GM21576 (cell line): ENCODE measurements at regions not wholly inside any gene's neighbourhood (a gene's known extent, or its start where the extent isn't known, plus 50 kb on each side); places are given as distances from the start of the nearest gene placed in this dataset.

Source experiments
- ATAC-seq: cut with Tn5 transposase; IDR thresholded peaks from one replicate; pipeline ENCODE4 v1.9.1; 2021; ENCODE audit warnings: mild to moderate bottlenecking, moderate library complexity; ENCODE audit not compliant: unreplicated experiment

DNA sequence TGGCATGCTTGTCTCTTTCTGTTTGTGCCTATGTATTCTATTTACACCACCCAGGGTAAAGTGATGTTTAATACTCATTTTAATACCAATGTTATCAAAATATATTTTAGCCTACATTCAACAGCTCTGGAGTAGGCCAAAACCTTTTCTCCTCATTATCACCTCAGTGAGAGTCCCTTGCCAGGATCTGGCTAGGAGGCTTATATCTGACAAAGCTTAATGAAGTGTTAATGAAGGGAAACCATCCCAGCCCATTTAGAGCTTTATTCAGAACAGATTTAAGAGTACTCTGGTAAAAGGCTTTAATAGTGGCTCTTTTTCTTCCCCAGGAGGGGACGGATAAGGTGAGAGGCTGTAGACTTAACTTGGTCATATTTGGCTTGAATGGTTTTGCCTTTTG, 137.6 kb downstream of the GRIN2B start:
- no peak for ATAC-seq

DNA sequence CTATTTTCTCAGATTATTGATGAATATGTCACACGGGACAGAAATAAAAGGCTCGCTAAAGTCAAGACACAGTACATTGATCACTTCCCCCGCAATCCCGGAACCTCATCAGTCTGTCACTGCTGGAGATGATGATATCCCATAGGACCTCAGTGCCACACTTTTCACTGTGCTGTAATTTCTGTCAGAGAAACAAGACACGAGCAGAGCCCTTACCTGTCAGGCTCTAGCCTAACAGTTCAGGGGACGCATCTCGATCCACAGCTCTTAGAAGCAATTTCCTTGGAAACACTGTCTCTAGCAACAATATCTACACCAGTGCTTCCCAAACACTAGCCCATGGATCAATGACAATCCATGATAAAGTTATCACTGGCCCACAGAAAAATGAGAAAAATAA, 140.0 kb downstream of the GRIN2B start:
- ATAC-seq = no peak

DNA sequence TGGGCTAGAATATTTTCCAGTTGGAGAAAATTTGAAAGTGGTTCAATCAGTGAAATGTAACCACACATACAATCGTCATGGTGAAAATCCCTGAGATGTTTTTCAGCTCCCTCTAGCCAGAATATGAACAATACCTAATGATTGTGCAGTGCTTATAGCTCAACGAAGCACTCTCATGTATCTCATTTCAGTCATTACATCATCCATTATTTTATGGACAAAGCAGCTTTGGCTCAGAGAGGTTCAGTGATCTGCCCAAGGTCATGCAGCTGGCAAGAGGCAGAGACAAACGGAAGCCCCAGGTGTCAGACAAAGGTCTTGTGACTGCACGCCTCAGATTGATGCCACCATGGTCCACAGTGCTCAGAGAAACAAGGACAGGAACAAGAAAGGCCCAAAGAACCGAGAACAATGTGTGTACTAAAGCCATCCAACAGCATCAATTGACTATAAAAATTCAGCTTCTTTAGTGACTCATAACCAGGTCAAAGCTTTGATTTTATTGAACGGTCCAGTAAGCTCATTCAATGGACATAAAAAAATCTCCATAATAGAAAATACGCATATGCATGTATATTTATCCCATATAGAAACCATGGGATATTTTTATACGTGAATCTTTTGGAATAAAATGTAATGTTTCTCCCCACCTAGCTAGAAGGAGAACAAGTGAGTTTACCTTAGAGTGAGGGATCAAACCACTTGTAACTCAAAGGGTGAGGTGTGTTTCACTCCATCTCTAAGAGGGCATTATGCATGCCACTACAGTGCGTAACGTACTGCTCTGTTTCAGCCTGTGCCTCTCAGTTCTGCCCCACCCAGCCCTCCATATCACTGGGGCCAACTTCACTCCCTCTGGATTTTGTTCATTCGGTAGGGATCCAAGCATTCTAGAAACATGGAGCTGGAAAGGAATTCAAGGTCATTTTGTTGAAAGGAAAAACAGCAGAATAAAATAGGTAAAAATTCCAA, 141.8 kb downstream of the GRIN2B start:
- ATAC-seq = no peak

DNA sequence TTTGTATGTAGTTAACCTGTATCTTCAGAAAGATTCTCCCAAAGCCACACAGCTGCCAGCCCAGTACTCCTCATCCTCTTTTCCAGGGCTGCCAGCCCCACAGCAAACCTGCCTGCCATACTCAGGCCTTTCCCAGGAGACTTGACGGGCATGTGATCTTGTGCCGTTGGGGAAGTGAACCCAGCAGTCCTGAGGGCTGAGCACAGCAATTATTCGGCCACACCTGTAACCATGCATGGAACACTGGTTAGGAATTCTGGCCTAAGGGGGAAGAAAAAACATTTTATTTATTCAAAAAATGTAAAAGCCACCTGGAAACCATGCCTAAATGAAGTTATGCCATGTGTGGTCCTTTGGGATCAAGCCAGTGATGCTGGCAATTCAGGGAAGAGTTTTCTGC, 145.3 kb downstream of the GRIN2B start:
- ATAC-seq = no peak

DNA sequence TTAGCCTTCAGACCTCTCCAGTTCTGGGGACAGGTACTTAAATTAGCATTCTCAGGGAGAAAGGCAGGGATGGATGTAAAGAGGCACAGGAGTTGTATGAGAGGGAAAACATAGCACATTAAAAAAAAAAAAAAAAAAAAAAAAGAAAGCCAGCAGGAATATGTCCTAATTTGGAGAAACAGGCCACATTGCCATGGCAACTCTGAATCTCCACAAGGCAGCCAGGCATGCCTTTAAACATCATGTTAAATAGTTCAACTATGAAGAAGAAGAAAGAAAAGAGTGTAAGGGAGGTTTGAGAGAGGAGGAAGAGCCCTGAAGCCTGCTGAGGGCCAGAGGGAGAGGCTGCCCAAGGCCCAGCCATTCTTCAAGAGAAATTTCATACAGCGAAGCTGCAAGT, 145.8 kb downstream of the GRIN2B start:
- ATAC-seq = no peak

DNA sequence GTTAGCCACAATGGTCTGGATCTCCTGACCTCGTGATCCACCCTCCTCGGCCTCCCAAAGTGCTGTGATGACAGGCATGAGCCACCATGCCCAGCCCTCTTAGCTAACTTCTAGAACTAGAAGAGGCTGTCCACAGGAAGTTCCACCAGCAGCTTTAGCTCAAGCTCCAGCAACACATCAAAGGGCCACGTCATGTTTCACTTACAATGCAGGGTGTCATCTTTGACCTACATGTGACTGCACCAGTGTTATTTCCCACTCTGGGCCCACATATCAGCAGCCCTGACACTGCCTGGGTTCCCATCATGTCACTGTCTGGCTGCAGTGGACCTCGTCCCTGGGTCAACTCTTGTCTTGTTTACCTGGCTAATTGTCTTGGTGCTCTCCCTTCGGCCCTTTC, 147.2 kb downstream of the GRIN2B start:
- ATAC-seq = no peak

DNA sequence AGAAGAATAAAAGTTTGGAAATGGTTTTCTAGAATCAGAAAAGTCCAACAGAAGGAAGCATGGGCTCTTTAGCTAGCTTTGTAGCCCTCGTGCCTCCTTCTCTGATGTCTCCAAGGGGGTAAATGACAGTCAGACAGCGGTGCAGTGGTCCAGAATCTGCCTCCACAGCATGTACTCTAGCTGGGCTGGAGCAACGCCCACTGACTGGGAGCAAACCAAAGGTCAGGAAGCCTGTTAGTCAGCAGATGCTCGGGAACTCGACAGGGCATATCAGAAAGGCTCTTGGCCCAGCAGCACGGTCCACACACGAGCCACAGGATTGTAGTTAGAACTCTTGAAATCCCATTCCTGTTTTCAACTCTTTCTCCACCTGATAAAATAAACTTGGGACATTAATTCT, 164.3 kb downstream of the GRIN2B start:
- ATAC-seq = no peak

DNA sequence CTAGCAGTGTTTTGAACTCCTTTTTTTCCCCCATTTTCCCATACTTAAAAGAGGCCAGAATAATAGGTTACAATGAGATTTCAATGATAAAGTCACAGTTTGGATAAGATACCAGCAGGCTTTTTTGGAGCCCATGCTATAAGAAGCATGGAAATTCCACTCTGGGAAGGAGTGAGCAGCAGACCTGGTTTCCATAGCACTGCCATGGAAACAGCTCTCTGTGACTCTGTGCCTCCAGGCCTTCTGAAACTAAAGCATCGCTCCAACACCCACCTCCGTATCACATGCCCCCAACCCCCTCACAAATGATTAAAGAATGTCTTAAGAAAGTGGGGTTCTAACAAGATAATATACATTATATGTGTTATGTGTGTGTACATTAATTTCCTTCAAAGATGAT, 165.0 kb downstream of the GRIN2B start:
- ATAC-seq = no peak

DNA sequence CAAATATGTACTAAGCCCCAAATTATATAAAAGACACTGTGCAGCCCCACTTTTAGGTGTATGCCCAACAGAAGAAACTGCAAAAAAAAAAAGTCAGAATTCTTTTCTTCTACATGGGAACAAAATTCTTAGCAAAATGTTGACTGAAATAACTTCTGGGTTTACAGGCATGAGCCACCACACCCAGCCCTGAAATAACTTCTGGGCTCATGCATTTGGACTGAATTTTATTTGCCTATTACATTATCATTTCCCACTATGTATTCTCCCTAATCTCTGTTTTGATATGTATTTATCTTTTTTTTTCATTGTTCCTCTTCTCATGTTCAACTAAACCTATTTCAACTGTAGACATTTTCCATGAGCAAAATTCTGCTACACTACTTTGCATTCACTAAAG, 169.2 kb downstream of the GRIN2B start:
- no peak for ATAC-seq

DNA sequence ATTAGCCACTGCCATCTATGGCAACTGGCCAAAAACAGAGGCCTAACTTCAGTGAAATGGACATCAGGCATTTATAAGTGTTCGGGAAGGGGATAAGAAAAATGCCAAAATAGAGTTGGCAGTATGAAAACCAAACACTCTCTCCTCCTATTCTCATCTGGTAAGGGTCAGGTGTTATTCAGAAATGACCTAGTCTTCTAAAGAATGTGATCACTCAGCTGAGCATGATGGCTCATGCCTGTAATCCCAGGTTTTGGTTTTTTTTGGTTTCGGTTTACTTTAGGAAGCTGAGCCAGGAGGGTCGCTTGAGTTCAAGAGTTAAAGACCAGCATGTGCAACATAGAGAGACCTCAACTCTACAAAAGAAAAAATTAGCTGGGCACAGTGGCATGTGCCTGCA, 170.3 kb downstream of the GRIN2B start:
- no peak for ATAC-seq

DNA sequence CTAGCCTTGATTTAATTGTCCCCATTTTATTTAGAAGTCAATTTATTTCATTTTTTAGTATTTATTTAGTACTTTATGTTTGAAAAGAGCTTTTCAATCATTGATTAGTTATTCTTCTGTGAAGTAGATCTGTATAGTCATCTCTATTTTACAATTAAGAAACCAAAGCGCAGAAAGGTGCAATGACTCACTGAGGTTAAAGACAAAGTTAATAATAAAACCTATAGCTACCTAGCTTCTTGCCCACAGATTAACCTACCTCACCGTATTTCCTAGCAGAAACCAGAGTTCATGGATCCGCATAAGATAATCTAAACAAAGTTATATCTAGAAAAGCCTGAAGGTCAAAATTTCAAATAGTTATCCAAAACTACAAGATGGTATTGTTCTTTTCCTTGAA, 176.4 kb downstream of the GRIN2B start:
- no peak for ATAC-seq

DNA sequence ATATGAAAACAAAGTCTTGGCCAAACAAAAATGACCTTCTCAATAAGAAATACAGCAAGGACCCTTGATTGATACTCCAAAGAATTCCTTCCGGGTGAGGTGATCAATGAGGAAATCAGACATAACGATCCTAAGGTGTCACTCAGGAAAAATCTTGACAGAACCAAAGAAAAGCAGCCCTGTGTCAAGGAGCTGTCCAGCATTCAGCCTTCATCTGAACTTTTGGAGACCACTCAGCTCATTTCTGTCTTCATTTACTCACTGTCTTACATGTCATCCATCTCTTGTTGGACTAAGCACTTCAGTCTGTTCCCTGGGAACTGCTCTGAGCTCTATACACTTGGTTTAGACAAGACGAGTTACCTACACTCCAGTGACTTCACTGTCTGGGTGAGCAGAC, 179.9 kb downstream of the GRIN2B start:
- ATAC-seq = no peak

DNA sequence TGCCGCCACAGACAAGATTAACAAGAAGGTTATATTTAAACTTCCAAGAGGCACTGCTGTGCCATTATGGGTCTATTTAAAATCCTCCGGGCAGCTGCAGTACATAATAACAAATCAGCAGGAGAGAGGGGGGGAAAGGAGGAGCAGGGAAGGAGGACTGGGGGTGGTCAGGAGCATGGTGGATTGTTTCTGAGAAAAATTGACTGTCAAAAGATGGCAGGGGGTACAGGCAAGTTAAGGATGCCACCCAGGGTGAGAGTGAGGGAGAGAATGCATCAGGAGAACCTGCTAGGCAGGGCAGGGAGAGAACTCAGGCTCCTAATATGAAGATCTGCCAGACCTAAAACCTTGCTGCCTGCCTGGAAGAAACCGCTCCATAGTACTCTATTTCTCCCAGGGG, 181.8 kb downstream of the GRIN2B start:
- no peak for ATAC-seq

DNA sequence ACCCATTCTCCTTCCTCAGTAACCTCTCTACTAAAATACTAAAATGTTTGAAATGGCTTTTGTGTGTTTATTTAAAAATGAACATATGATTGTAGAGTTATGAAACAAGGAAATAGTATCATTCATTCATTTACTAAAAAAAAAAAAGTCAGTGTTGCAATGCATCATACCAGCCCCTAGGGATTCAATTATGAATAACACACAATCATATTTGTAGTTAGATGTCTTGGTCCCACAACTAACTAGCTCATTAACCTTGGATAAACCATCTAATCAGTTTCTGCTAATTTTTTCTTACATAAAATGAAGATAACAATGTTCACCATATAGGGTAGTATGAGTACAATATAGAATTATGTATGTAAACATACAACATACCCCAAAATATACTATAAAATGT, 183.2 kb downstream of the GRIN2B start:
- ATAC-seq = no peak

DNA sequence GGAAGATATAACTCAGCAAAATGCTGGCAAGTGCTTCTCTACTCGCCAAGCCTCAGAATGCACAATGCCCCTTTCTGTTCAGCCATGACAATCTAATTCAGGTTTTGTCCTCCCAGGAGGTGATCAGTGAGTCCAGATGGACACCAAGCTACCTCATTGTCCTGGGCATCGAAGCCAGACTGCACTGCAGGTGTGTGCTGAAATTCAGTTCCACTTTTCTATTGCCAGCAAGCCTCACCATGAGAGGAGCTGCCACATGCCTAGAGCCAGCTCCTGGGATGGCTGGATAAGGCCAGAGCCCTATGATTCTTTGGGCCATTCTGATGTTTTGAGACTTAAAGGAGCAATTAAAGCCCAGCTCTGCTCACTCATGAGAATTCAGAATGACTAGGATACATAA, 186.7 kb downstream of the GRIN2B start:
- ATAC-seq = no peak

DNA sequence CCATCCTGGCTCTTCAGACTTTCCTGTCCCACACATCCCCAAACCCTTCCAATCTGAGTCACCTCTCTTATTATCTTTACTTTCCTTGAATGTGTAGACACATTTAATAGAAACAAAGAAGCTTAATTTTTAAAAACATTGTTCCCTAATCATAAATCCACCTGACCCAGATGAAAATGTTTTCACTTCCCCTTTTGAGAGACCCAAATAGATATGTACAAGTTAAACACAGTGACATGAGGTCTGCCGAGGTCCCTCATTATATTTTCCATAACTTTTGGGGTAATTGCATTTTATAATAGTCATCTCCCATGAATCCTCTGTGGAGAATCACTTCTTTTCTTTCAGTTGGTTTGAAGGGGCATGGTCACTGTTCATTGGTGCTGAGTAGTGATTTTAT, 191.1 kb downstream of the GRIN2B start:
- no peak for ATAC-seq

DNA sequence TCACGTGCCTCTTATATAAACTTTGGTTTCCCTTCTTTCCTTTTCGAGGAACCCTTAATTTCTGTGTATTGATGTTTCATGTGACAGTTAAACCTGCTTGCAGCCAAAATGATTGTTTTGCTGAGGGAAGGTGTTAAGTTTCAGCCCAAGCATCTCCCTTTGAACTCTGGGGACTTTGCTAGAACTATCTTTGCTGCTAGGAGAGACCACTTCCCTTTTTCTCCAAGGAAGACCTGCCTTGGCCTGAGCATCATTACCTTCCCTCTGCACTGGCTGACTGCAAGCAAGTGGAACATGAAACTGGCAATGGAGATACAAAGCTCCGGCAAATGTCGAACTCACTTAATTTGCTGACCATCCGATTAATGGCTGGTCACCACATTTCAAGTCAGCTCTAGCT, 192.8 kb downstream of the GRIN2B start:
- ATAC-seq = no peak

DNA sequence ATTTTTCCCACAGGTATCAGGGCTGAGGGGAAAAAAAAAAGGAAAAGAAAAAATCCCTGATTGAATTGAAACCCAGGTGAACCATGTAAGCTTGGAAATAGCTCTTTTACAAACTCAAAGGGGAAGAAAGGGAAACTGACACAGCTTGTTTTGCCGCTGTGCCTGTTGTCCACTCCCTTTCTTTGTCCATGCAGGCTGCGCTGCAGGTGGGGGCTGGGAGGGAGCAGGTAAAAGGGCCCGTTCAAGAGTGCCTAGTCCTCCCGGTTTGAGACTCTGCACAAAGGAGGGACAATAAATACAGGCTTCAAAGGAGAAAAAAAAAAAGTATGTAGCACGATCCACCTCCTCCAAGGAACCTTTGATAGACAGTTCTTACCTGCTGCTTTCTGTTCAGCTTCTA, 194.8 kb downstream of the GRIN2B start:
- ATAC-seq = no peak

DNA sequence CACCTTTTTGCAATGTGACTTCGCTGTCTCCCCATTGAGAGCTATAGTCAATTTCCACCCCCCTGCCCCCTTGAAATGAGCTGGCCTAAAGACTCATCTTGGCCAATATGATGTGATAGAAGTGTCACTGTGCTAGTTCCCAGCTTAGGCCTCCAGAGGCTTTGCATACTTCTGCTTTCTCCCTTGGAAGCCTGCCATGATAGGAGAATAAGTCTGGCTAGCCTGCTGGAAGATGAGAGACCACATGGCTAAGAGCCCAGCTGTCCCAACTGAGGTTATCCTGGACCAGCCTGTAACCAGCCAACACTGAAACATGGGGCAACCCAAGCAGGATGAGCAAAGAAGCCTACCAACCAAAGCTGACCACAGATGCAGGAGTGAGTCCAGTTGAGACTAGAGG, 196.9 kb downstream of the GRIN2B start:
- ATAC-seq = no peak

DNA sequence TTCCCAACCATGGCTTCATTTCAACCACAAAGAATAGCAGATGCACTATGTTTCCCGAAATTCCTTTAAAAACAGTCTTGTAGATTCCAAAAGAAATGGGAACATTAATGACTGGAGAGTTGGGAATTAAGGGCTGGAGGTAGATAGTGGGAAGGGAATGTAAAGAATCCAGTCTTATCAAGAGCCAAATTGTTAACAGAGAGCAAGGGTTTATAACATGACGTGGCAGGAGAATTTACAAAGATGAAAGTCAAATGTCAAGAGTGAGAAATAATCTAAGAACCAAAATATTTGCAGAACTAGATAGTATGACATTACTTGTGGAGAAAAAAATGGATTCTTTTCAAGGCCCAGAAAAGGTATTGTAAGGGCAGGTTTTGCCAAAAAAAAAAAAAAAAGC, 200.9 kb downstream of the GRIN2B start:
- no peak for ATAC-seq

DNA sequence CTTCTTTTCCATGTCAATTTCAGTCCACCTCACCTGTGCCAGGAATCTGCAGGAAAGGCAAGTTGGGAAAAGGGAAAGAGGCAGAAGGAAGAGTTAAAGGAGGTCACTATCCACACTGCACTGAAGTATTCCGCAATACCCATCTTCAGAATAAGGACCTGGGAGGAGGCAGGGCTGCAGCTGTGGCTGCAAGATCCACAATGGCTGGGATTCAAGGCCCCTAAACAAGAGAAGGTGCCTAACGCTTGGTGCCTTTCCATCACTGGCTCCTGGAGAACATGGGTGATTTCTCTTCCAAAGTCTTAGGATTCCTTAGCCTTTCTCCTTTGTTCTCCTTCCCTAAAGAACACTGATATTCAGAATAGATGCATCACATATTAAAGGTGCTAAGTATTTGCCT, 204.0 kb downstream of the GRIN2B start:
- no peak for ATAC-seq

DNA sequence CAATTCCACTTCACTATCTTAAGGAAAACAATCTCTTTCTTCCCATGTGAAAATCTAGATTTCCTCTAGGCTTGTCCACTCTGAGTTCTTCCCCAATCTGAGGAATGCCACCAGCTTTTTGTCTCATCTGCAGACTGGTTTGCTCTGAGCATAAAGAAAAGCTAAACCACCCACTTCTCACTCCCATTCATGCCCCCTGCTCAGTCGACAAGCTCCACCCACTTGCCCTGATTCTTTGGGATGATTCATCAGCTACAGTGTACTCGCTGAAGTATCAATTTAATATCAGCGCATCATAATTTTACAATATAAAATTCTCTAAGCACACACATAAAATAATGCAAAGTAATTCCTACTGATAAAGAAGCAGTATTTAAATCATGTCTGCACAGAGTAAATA, 209.1 kb downstream of the GRIN2B start:
- no peak for ATAC-seq

DNA sequence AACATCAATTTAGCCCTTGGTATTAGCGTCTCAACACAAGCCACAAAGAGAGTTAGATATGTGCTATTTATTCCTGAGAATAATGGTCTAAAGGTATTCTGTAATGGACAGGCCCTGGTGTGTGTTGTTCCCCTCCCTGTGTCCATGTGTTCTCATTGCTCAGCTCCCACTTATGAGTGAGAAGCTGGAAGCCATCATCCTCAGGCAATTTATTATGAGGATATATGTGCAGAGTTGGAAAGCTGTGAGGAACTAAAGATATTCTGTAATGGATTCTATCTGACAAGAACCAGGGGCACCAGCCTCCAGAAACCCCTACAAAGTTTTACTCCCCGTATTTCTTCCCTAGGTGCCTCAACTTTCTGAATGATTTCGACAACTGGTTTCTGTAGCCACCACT, 210.8 kb downstream of the GRIN2B start:
- no peak for ATAC-seq
